ENCODE measurements at regions not wholly inside any gene's neighbourhood (a gene's known extent, or its start where the extent isn't known, plus 50 kb on each side); places are given as distances from the start of the nearest gene placed in this dataset.

- TF ChIP-seq, protein P1, sequence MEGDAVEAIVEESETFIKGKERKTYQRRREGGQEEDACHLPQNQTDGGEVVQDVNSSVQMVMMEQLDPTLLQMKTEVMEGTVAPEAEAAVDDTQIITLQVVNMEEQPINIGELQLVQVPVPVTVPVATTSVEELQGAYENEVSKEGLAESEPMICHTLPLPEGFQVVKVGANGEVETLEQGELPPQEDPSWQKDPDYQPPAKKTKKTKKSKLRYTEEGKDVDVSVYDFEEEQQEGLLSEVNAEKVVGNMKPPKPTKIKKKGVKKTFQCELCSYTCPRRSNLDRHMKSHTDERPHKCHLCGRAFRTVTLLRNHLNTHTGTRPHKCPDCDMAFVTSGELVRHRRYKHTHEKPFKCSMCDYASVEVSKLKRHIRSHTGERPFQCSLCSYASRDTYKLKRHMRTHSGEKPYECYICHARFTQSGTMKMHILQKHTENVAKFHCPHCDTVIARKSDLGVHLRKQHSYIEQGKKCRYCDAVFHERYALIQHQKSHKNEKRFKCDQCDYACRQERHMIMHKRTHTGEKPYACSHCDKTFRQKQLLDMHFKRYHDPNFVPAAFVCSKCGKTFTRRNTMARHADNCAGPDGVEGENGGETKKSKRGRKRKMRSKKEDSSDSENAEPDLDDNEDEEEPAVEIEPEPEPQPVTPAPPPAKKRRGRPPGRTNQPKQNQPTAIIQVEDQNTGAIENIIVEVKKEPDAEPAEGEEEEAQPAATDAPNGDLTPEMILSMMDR (IDR thresholded peaks at IDR 0.05), result no peak
- H3K27ac ChIP-seq, result no peak overlapping the region
- no peaks in the 10 kb centered on the region for H3K36me3 ChIP-seq (ENCODE audit: insufficient read depth in 1 of 2, low read depth in 1 of 2)
- intact Hi-C loops (cut with DNase I), result no loop called here
- H3K4me1 ChIP-seq, result no peaks in the 10 kb centered on the region
- WGBS, 3 donors, result 42 to 48% (median 44%) methylated on average over 6 of the region's 6 CpGs
- DNase-seq, result no peak
- H3K9me3 ChIP-seq, result no peaks in the 10 kb centered on the region
- no peak overlapping the region for H3K4me3 ChIP-seq
- no peaks in the 10 kb centered on the region for H3K27me3 ChIP-seq (ENCODE audit: insufficient read depth in 3 of 3, low read length in 2 of 3)
- no peak for ATAC-seq
These were observed 794.0 kb upstream of the COX7C start for GRCh38 chr5:85823462-85824426.

DNA sequence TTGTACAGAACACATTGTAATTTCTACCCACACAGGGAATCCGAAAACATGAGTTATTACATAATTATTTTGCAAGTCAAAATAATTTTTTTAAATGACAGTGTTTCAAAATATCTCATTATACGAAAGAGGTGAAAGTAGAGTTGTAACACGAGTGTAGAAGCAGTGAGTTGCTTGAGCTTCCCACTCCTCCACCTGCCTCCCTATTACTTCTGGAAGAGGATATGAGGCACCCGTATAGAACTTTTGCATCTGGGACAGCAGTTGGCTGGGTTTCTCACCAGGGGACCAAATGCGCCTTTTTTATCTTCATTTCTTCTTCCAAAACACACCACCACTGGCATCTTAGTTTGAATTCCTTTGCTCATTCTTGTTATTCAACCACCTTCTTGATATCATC lies 779.0 kb upstream of the COX7C start:
- H3K36me3 ChIP-seq (ENCODE audit: insufficient read depth in 1 of 2, low read depth in 1 of 2), result no peaks in the 10 kb centered on the region
- 80 to 85% (median 82%) methylated on average over 5 of the region's 5 CpGs for WGBS, 3 donors

DNA sequence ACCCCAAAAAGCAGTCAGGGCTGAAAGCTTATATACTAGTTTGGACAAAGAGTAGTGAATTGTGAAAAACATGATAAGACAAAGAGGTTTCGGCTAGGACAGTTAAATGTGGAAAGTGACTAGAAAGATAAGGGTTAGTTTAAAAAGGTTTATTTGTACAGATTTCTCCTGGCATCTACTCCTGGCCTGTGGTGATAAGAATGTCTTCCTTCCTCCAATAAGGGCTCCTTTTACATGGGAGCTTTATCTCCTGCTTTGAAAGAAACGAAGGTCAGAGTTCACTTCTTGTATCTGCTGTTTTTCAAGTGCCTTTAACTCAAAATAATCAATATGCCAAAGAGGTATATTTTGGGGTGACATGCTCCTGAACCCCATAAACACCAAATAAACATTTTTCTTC lies 776.1 kb upstream of the COX7C start:
- Histone ChIP-seq H3K9me3 (no peaks in the 10 kb centered on the region), H3K36me3 (ENCODE audit: insufficient read depth in 1 of 2, low read depth in 1 of 2) (no peaks in the 10 kb centered on the region), H3K4me3 (no peak overlapping the region), H3K4me1 (no peaks in the 10 kb centered on the region), H3K27me3 (ENCODE audit: insufficient read depth in 3 of 3, low read length in 2 of 3) (no peaks in the 10 kb centered on the region), H3K27ac (no peak overlapping the region)
- intact Hi-C loops (cut with DNase I), result no loop called here
- DNase-seq (no peak), ATAC-seq (no peak)
- 68 to 76% (median 72%) methylated on average over 2 of the region's 2 CpGs for WGBS, 3 donors
- TF ChIP-seq, protein P1 (IDR thresholded peaks at IDR 0.05), result no peak

More for the DNA sequence above, 779.0 kb upstream of the COX7C start:
- TF ChIP-seq, protein P1 (IDR thresholded peaks at IDR 0.05), result no peak
- Histone ChIP-seq H3K9me3 (no peaks in the 10 kb centered on the region), H3K27ac (no peak overlapping the region), H3K4me3 (no peak overlapping the region), H3K27me3 (ENCODE audit: insufficient read depth in 3 of 3, low read length in 2 of 3) (no peaks in the 10 kb centered on the region), H3K4me1 (no peaks in the 10 kb centered on the region)
- ATAC-seq (no peak), DNase-seq (no peak)
- intact Hi-C loops (cut with DNase I), result no loop called here

DNA sequence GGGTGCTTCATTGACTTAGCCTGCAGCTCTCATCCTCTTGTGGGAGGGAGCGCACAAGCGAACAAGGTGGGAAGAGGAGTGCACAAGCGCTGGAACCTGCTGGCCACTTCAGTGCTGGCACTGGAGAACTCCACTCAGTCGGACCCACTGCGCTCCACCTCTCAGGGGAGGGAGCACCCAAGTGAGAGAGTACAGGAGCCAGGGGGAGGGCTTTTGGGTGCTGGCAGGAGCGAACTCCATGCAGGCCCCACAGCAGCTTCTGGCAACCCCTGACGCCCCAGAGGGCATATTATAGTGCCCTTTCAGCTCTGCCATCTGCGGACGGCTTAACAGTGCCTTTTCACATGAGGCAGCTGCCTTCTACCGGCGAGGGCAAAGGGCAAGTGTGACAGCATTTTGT lies 774.2 kb upstream of the COX7C start:
- no peaks in the 10 kb centered on the region for H3K27me3 ChIP-seq (ENCODE audit: insufficient read depth in 3 of 3, low read length in 2 of 3)
- H3K27ac ChIP-seq, result no peak overlapping the region
- H3K4me3 ChIP-seq, result no peak overlapping the region
- H3K4me1 ChIP-seq, result no peaks in the 10 kb centered on the region
- ATAC-seq (no peak), DNase-seq (no peak)
- 86 to 89% (median 87%) methylated on average over 11 of the region's 11 CpGs for WGBS, 3 donors
- intact Hi-C loops (cut with DNase I), result no loop called here
- TF ChIP-seq, protein P1 (IDR thresholded peaks at IDR 0.05), result no peak
- no peaks in the 10 kb centered on the region for H3K9me3 ChIP-seq
- no peaks in the 10 kb centered on the region for H3K36me3 ChIP-seq (ENCODE audit: insufficient read depth in 1 of 2, low read depth in 1 of 2)

All from psoas muscle (tissue), 7 donors.